Neural progenitor cell (in vitro differentiated cells): ENCODE measurements at regions not wholly inside any gene's neighbourhood (a gene's known extent, or its start where the extent isn't known, plus 50 kb on each side); places are given as distances from the start of the nearest gene placed in this dataset.
A peak's percentile ranks its signal among the peaks of the same experiment; 100 is the strongest.

Source experiments
- DNase-seq: peaks from one replicate; pipeline ENCODE4 v3.0.0-alpha.2; 2016; ENCODE audit warnings: low spot score
- H2AFZ ChIP-seq: fragments of 200-600 bp; sonication (generic); replicated peaks from 2 replicates; pipeline ENCODE4 v1.6.1; 2016; ENCODE audit warnings: antibody characterized with exemption
- H3F3A ChIP-seq: fragments of 200-600 bp; sonication (generic); 2 replicates; pipeline ENCODE4 v1.6.1; 2016; ENCODE audit warnings: antibody characterized with exemption, low read depth
- H3K27ac ChIP-seq: fragments of 200-600 bp; sonication (generic); 2 replicates; pipeline ENCODE4 v1.5.1; 2016; ENCODE audit warnings: mild to moderate bottlenecking
- H3K27me3 ChIP-seq: fragments of 200-600 bp; sonication (generic); 2 replicates; pipeline ENCODE4 v1.6.1; 2016; ENCODE audit warnings: mild to moderate bottlenecking, moderate library complexity
- H3K36me3 ChIP-seq: fragments of 200-600 bp; sonication (generic); 2 replicates; pipeline ENCODE4 v1.5.1; 2016
- H3K4me1 ChIP-seq: fragments of 200-600 bp; sonication (generic); 2 replicates; pipeline ENCODE4 v1.6.1; 2016; ENCODE audit warnings: mixed run types
- H3K4me2 ChIP-seq: fragments of 200-600 bp; sonication (generic); 2 replicates; pipeline ENCODE4 v1.6.1; 2016
- H3K4me3 ChIP-seq: fragments of 200-600 bp; sonication (generic); 2 replicates; pipeline ENCODE4 v1.5.1; 2016
- H3K79me2 ChIP-seq: fragments of 200-600 bp; sonication (generic); 2 replicates; pipeline ENCODE4 v1.6.1; 2016; ENCODE audit warnings: low read depth
- H3K9ac ChIP-seq: fragments of 200-600 bp; sonication (generic); 2 replicates; pipeline ENCODE4 v1.6.1; 2016
- H3K9me3 ChIP-seq: fragments of 200-600 bp; sonication (generic); 2 replicates; pipeline ENCODE4 v1.5.1; 2016; ENCODE audit warnings: low read depth
- H4K20me1 ChIP-seq: fragments of 200-600 bp; sonication (generic); 2 replicates; pipeline ENCODE4 v1.6.1; 2016; ENCODE audit warnings: low read depth
- H3K27ac Mint-ChIP-seq: 3 replicates; pipeline ENCODE4 v1.8.0; 2021; ENCODE audit warnings: mixed read lengths
- H3K27me3 Mint-ChIP-seq: 2 replicates; pipeline ENCODE4 v1.8.0; 2022; ENCODE audit warnings: low read depth, mild to moderate bottlenecking, inconsistent platforms, moderate library complexity, mixed read lengths; ENCODE audit not compliant: insufficient read depth
- H3K36me3 Mint-ChIP-seq: 3 replicates; pipeline ENCODE4 v1.8.0; 2021; ENCODE audit warnings: mixed read lengths
- H3K4me1 Mint-ChIP-seq: 3 replicates; pipeline ENCODE4 v1.8.0; 2021; ENCODE audit warnings: mixed read lengths
- H3K4me3 Mint-ChIP-seq: 3 replicates; pipeline ENCODE4 v1.8.0; 2021; ENCODE audit warnings: mild to moderate bottlenecking, moderate library complexity, mixed read lengths
- H3K9me3 Mint-ChIP-seq: 3 replicates; pipeline ENCODE4 v1.8.0; 2020; ENCODE audit warnings: mixed read lengths
- EZH2 ChIP-seq: fragments of 200-600 bp; sonication (generic); IDR thresholded peaks from 2 replicates; pipeline ENCODE4 v1.6.1; 2017; ENCODE audit warnings: antibody characterized with exemption, mild to moderate bottlenecking, moderate library complexity
- EZH2phosphoT487 ChIP-seq: fragments of 200-600 bp; sonication (generic); IDR thresholded peaks from 2 replicates; pipeline ENCODE4 v1.6.1; 2017; ENCODE audit warnings: antibody characterized with exemption
- TF ChIP-seq, protein P1 (sequence below): fragments of 200-600 bp; sonication (generic); IDR thresholded peaks from 2 replicates; pipeline ENCODE4 v1.5.1; 2017; ENCODE audit warnings: antibody characterized with exemption, mild to moderate bottlenecking

DNA sequence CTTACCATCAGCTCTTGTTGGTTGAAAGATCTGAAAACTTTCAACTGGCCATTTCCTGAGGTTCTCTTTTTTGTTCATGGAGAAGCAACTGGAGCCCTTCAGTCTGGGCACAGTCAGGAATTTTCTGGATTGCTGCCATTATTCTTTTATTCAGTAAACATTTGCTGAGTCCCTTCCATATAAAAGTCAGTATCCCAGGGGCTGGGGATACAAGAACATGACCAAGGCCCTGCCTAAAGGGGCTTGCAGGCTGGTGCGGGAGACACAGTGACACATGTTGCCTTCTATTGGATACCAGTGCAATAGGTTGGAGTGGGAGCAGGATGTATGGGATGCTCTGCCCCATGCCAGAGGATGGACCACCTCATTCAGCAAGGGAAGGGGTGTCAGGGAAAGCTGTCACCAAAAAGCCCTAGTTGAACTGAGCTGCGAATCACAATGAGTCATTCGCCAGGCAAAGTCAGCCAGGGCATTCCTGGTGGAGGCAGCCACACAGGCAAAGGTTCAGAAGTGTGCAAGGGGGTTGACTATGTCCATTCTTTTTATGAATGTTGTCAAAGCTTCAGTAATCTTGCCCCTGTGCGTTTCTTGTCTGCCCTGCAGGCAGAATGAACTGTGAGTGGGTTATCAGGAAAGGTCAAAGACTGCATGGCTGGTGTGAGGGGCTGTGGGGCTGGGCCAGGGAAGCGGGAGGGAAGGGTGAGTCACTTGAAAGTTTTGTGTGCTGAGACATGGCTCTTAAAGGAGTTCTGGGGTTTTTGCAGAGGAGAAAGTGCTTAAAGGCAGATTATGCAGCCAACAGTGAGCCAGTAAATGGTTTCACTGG is 395.9 kb downstream of the KCNRG start:
- Histone ChIP-seq H3K79me2 (no peaks in the 10 kb centered on the region), H4K20me1 (no peaks in the 10 kb centered on the region), H3F3A (no peaks in the 10 kb centered on the region), H3K27ac (no peak overlapping the region), H3K4me2 (no peak overlapping the region), H3K4me3 (no peak overlapping the region), H3K9me3 (no peaks in the 10 kb centered on the region), H3K27me3 (no peaks in the 10 kb centered on the region), H3K9ac (no peak overlapping the region), H3K36me3 (no peaks in the 10 kb centered on the region), H2AFZ (no peak overlapping the region), H3K4me1 (peaks cover 26% of the 10 kb centered on the region)
- TF ChIP-seq EZH2 (no peak), EZH2phosphoT487 (no peak)
- TF ChIP-seq, protein P1, sequence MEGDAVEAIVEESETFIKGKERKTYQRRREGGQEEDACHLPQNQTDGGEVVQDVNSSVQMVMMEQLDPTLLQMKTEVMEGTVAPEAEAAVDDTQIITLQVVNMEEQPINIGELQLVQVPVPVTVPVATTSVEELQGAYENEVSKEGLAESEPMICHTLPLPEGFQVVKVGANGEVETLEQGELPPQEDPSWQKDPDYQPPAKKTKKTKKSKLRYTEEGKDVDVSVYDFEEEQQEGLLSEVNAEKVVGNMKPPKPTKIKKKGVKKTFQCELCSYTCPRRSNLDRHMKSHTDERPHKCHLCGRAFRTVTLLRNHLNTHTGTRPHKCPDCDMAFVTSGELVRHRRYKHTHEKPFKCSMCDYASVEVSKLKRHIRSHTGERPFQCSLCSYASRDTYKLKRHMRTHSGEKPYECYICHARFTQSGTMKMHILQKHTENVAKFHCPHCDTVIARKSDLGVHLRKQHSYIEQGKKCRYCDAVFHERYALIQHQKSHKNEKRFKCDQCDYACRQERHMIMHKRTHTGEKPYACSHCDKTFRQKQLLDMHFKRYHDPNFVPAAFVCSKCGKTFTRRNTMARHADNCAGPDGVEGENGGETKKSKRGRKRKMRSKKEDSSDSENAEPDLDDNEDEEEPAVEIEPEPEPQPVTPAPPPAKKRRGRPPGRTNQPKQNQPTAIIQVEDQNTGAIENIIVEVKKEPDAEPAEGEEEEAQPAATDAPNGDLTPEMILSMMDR, result no peak
- Mint-ChIP-seq H3K27me3 (peaks cover 4% of the 10 kb centered on the region), H3K36me3 (no peaks in the 10 kb centered on the region), H3K4me1 (peaks cover 24% of the 10 kb centered on the region), H3K4me3 (no peak overlapping the region), H3K9me3 (peaks cover 6% of the 10 kb centered on the region), H3K27ac (peak overlapping the region; percentile 47)
- DNase-seq, result no peak

DNA sequence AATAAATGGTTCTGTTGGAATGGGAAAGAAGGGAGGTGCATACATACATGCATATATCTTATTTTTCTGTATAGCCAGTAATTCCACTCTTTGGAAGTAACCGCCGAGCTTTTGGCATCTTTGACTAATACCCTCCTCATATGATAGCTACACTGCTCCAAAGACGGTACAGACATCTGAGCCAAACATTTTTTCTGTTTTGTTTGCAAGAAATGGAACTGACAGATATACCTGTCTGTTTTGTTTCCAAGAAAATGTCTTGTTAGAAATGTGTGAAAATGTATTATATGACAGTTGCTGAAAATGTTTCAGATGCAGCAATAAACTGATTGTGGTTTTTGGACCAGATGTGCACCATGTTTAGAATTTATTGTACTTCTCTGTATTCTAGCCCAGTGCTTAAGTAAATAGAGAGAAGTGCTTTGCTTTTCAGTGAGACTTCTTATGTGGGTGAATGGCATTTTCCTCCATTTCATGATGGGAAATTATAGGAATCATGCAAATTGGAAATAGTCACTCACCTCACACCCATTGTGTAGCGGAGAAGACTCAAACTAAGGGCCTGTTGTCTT is 396.9 kb downstream of the KCNRG start:
- H4K20me1 ChIP-seq, result no peaks in the 10 kb centered on the region
- no peak overlapping the region for H3K27ac ChIP-seq
- DNase-seq, result no peak
- Mint-ChIP-seq H3K36me3 (no peaks in the 10 kb centered on the region), H3K4me1 (peaks cover 20% of the 10 kb centered on the region), H3K27ac (no peak overlapping the region), H3K9me3 (peaks cover 6% of the 10 kb centered on the region), H3K4me3 (no peak overlapping the region), H3K27me3 (peaks cover 5% of the 10 kb centered on the region)
- no peaks in the 10 kb centered on the region for H3F3A ChIP-seq
- H3K9ac ChIP-seq, result no peak overlapping the region
- no peak overlapping the region for H2AFZ ChIP-seq
- no peaks in the 10 kb centered on the region for H3K27me3 ChIP-seq
- TF ChIP-seq EZH2 (no peak), EZH2phosphoT487 (no peak)
- TF ChIP-seq, protein P1, result no peak
- no peak overlapping the region for H3K4me2 ChIP-seq
- H3K36me3 ChIP-seq, result no peaks in the 10 kb centered on the region
- peaks cover 16% of the 10 kb centered on the region for H3K4me1 ChIP-seq
- H3K4me3 ChIP-seq, result no peak overlapping the region
- H3K9me3 ChIP-seq, result no peaks in the 10 kb centered on the region
- no peaks in the 10 kb centered on the region for H3K79me2 ChIP-seq

DNA sequence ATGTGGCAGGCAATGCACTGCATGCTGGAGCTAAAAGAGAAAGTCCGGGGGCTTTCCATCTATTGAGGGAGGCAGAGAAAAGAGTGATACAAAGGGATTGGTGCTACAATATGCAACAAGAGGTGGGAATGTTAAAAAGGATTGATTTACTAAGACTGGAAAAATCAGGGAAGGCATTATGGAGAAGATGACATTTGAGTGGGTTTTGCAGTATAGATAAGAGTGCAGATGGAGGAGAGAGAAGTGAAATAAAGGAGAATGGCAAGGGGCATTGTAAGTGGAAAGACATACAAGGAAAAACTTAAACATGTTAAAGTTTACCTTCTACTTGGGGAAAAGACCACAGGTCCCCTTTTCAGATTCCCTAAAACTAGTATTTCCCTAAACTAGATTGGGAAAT is 399.4 kb downstream of the KCNRG start:
- Histone ChIP-seq H3K4me1 (peaks cover 19% of the 10 kb centered on the region), H3K9ac (no peak overlapping the region), H3K9me3 (no peaks in the 10 kb centered on the region), H3K27ac (no peak overlapping the region), H3K4me3 (no peak overlapping the region), H3F3A (no peaks in the 10 kb centered on the region), H3K79me2 (no peaks in the 10 kb centered on the region), H2AFZ (no peak overlapping the region), H4K20me1 (no peaks in the 10 kb centered on the region), H3K4me2 (no peak overlapping the region), H3K36me3 (no peaks in the 10 kb centered on the region), H3K27me3 (no peaks in the 10 kb centered on the region)
- Mint-ChIP-seq H3K27me3 (peaks cover 5% of the 10 kb centered on the region), H3K4me1 (peaks cover 20% of the 10 kb centered on the region), H3K9me3 (peaks cover 6% of the 10 kb centered on the region), H3K4me3 (no peak overlapping the region), H3K36me3 (no peaks in the 10 kb centered on the region), H3K27ac (no peak overlapping the region)
- no peak for DNase-seq
- TF ChIP-seq EZH2phosphoT487 (no peak), EZH2 (no peak)
- TF ChIP-seq, protein P1, result no peak
